Lower lobe of right lung (tissue), 2 donors: ENCODE measurements at regions not wholly inside any gene's neighbourhood (a gene's known extent, or its start where the extent isn't known, plus 50 kb on each side); places are given as distances from the start of the nearest gene placed in this dataset.

Experiments used
- ATAC-seq, 2 donors: fragments of 200-7000 bp; cut with Tn5 transposase; one replicate each; pipeline ENCODE4 v1.9.1; 2020 to 2022; ENCODE audit warnings: mild to moderate bottlenecking in 2 of 2, moderate library complexity in 2 of 2
- DNase-seq: peaks from one replicate; pipeline ENCODE4 v3.0.0-alpha.2; 2020
- H3K27ac ChIP-seq: fragments of 200-600 bp; one replicate; pipeline ENCODE4 v1.8.0; 2022
- H3K27me3 ChIP-seq: fragments of 200-600 bp; one replicate; pipeline ENCODE4 v1.8.0; 2022; ENCODE audit warnings: low read depth
- H3K36me3 ChIP-seq: fragments of 200-600 bp; one replicate; pipeline ENCODE4 v1.8.0; 2022; ENCODE audit warnings: mild to moderate bottlenecking
- H3K4me1 ChIP-seq: fragments of 200-600 bp; one replicate; pipeline ENCODE4 v1.8.0; 2022
- H3K4me3 ChIP-seq: fragments of 200-600 bp; one replicate; pipeline ENCODE4 v1.8.0; 2022; ENCODE audit warnings: mild to moderate bottlenecking
- H3K9me3 ChIP-seq: fragments of 200-600 bp; one replicate; pipeline ENCODE4 v1.8.0; 2022
- CTCF ChIP-seq: fragments of 200-600 bp; IDR thresholded peaks from one replicate; pipeline ENCODE4 v1.8.0; 2022; ENCODE audit warnings: antibody characterized with exemption, mild to moderate bottlenecking
- intact Hi-C: fragments of 100-400 bp; cut with DNase I; formaldehyde crosslinking; loops from one replicate; pipeline ENCODE4 v1.11.0; 2022
- donor health status: DM: no; HTN: yes; CAD: no; lungs with severe emphysema.

GRCh38 chr21:20249401-20249800 is 748.8 kb upstream of the NCAM2 start:
- no peak overlapping the region for H3K27ac ChIP-seq
- ATAC-seq (no peak), DNase-seq (no peak)
- H3K4me1 ChIP-seq, result no peaks in the 10 kb centered on the region
- H3K9me3 ChIP-seq, result no peaks in the 10 kb centered on the region
- H3K27me3 ChIP-seq, result no peaks in the 10 kb centered on the region
- no peak for TF ChIP-seq CTCF
- H3K36me3 ChIP-seq, result no peaks in the 10 kb centered on the region
- no peak overlapping the region for H3K4me3 ChIP-seq
- intact Hi-C loops, result no loop called here

- no peaks in the 10 kb centered on the region for H3K36me3 ChIP-seq
- no peaks in the 10 kb centered on the region for H3K4me1 ChIP-seq
- no peak overlapping the region for H3K27ac ChIP-seq
- intact Hi-C loops, result no loop called here
- DNase-seq (no peak), ATAC-seq (no peak)
- no peaks in the 10 kb centered on the region for H3K9me3 ChIP-seq
- no peak for TF ChIP-seq CTCF
- H3K27me3 ChIP-seq, result no peaks in the 10 kb centered on the region
- H3K4me3 ChIP-seq, result no peak overlapping the region
Measured at GRCh38 chr21:20250337-20250736, 747.9 kb upstream of the NCAM2 start.

- no peak overlapping the region for H3K4me3 ChIP-seq
- no peaks in the 10 kb centered on the region for H3K9me3 ChIP-seq
- intact Hi-C loops, result no loop called here
- no peak overlapping the region for H3K27ac ChIP-seq
- no peak for ATAC-seq
- no peaks in the 10 kb centered on the region for H3K4me1 ChIP-seq
- H3K36me3 ChIP-seq, result no peaks in the 10 kb centered on the region
- DNase-seq, result no peak
- H3K27me3 ChIP-seq, result no peaks in the 10 kb centered on the region
- no peak for TF ChIP-seq CTCF
Measured at GRCh38 chr21:20253261-20253660, 744.9 kb upstream of the NCAM2 start.

- Histone ChIP-seq H3K36me3 (no peaks in the 10 kb centered on the region), H3K27me3 (no peaks in the 10 kb centered on the region), H3K4me3 (no peak overlapping the region), H3K9me3 (no peaks in the 10 kb centered on the region), H3K27ac (no peak overlapping the region), H3K4me1 (no peaks in the 10 kb centered on the region)
- ATAC-seq, result no peak
- TF ChIP-seq CTCF, result no peak
- intact Hi-C loops, result no loop called here
- no peak for DNase-seq
Measured at GRCh38 chr21:20254964-20255363, 743.2 kb upstream of the NCAM2 start.

- H3K4me1 ChIP-seq, result no peaks in the 10 kb centered on the region
- H3K9me3 ChIP-seq, result no peaks in the 10 kb centered on the region
- no peak overlapping the region for H3K27ac ChIP-seq
- no peak overlapping the region for H3K4me3 ChIP-seq
- no peaks in the 10 kb centered on the region for H3K27me3 ChIP-seq
- no peaks in the 10 kb centered on the region for H3K36me3 ChIP-seq
- ATAC-seq (no peak), DNase-seq (no peak)
- intact Hi-C loops, result no loop called here
- no peak for TF ChIP-seq CTCF
Measured at GRCh38 chr21:20257052-20257740, 741.0 kb upstream of the NCAM2 start.
